ENCODE measurements at regions not wholly inside any gene's neighbourhood (a gene's known extent, or its start where the extent isn't known, plus 50 kb on each side); places are given as distances from the start of the nearest gene placed in this dataset.

- peaks cover 3% of the 10 kb centered on the region for H3K27me3 ChIP-seq (ENCODE audit: low read depth, low read length)
These were observed 72.5 kb downstream of the CXCL12 start for GRCh38 chr10:44312401-44312800.

DNA sequence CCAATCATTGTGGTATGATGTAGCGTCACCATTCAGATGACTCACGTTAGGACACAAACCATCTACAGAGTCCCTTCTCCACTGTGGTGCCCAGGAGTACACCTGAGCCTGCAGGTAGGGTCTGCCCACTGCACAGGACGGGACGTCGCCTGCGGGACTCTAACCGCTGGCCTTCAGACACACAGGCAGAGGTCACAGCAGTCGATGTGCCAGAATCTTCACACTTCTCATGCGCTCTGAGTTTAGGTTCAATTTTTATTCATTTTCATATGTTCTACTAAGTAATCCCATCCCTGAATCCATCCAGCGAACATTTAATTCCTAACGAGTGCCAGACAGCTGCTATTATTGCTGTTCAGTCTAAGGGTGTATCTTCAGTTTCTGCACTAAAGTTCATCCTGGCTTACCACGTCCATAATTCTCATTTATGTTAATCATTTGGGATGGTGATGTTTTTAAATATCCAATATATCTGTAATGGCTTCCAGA lies 73.3 kb downstream of the CXCL12 start:
- peaks cover 3% of the 10 kb centered on the region for H3K27me3 ChIP-seq (ENCODE audit: low read depth, low read length)
- peaks cover 0 to 11% of the 10 kb centered on the region in 2 donors for H3K4me1 ChIP-seq (ENCODE audit: control insufficient read depth in 1 of 2, insufficient read depth in 2 of 2, low read length in 2 of 2)
- peak overlapping the region in 1 of 2 donors; percentile 44 for H3K4me3 ChIP-seq (ENCODE audit: low read depth in 1 of 2, low read length in 2 of 2)
- no peaks in the 10 kb centered on the region for H3K36me3 ChIP-seq (ENCODE audit: control insufficient read depth in 1 of 2, insufficient read depth in 2 of 2, low read length in 2 of 2)
- no peaks in the 10 kb centered on the region for H3K9me3 ChIP-seq (ENCODE audit: control insufficient read depth in 1 of 2, low read length in 2 of 2)
- no peak overlapping the region for H3K27ac ChIP-seq (ENCODE audit: low read length)

More at GRCh38 chr10:44312401-44312800, 72.5 kb downstream of the CXCL12 start:
- Histone ChIP-seq H3K36me3 (ENCODE audit: control insufficient read depth in 1 of 2, insufficient read depth in 2 of 2, low read length in 2 of 2) (no peaks in the 10 kb centered on the region), H3K4me3 (ENCODE audit: low read depth in 1 of 2, low read length in 2 of 2) (no peak overlapping the region), H3K4me1 (ENCODE audit: control insufficient read depth in 1 of 2, insufficient read depth in 2 of 2, low read length in 2 of 2) (peaks cover 0 to 11% of the 10 kb centered on the region in 2 donors), H3K27ac (ENCODE audit: low read length) (no peak overlapping the region), H3K9me3 (ENCODE audit: control insufficient read depth in 1 of 2, low read length in 2 of 2) (no peaks in the 10 kb centered on the region)

DNA sequence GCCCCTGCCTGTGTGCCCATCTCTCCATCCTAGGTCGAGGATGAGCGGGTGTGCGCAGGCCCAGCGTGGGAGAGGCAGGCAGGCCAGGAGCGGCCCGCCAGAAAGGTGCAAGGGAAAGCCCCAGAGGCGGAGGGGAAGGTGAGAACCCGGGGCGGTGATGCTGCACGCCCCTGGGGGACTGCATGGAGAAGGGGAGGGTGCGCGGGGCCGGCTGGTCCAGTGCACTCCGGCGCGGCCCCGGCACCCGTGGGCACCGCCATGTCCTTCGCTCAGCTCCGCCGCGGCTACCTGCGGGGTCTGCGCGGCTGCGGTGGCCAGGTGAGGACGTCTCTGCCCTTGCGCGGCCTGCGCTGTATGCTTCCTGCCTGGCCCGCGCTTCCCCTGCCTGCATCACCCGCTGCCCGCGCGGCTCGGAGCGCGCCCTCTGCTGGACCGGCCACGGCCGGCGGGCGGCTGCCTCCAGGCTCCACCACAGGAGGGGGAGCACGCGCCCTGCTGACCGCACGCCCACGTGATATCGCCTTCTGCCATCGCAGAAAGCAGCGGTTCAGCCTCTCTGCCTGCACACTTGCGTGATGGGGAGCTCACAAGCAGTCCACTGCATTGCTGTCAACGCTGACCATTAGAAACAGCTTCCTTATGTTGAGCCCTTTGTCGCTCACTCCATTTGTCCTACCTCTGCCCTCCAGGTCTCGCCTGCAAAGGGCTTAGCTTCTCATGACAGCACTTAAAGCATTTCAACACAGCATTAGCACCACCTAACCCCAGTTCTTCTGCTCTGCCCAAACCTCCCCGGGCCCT lies 73.9 kb downstream of the CXCL12 start:
- Histone ChIP-seq H3K4me1 (ENCODE audit: control insufficient read depth in 1 of 2, insufficient read depth in 2 of 2, low read length in 2 of 2) (peaks cover 0 to 11% of the 10 kb centered on the region in 2 donors), H3K4me3 (ENCODE audit: low read depth in 1 of 2, low read length in 2 of 2) (peak overlapping the region in 1 of 2 donors; percentile 44), H3K27me3 (ENCODE audit: low read depth, low read length) (peaks cover 3% of the 10 kb centered on the region), H3K9me3 (ENCODE audit: control insufficient read depth in 1 of 2, low read length in 2 of 2) (no peaks in the 10 kb centered on the region), H3K27ac (ENCODE audit: low read length) (no peak overlapping the region), H3K36me3 (ENCODE audit: control insufficient read depth in 1 of 2, insufficient read depth in 2 of 2, low read length in 2 of 2) (no peaks in the 10 kb centered on the region)

DNA sequence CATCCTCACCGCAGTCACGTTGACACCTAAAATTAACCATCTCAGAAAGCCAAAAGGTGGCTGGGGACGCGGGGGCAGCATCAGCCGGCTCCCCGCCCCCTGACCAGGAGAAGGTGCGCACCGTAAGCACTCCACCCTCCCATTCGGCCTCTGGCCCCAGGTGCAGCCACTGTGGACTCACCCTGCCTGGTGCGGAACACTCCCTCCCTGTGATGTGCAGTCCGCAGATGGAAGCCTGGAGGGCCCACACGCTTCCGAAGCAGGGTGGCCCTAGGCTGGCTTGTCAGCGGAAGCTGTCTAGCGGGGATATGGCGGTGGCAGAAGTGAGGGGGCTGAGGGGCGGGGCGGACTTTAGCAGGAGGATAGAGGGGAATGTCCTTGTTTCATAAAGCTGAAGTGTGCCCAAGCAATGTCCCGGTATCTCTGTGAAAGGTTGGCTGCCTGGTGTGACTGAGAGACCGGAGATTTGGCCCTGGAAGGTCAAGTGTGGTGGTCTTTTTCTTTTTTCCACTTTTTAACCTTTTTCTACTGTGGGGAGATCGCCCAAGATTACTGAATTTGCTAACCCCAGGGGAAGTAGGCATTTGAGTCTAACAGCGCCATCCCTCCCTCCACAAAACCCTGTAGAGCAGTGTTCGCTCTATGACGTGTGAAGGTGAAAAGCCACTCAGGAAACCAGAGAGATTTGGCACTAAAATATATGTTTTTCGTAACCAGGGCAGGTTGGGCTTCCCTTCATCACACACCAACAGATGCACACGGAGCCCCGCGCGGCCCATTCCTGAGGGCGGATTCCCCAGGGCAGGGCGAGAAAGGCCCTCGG lies 74.7 kb downstream of the CXCL12 start:
- Histone ChIP-seq H3K4me1 (ENCODE audit: control insufficient read depth in 1 of 2, insufficient read depth in 2 of 2, low read length in 2 of 2) (peaks cover 0 to 11% of the 10 kb centered on the region in 2 donors), H3K36me3 (ENCODE audit: control insufficient read depth in 1 of 2, insufficient read depth in 2 of 2, low read length in 2 of 2) (no peaks in the 10 kb centered on the region), H3K27ac (ENCODE audit: low read length) (no peak overlapping the region), H3K27me3 (ENCODE audit: low read depth, low read length) (peaks cover 3% of the 10 kb centered on the region), H3K9me3 (ENCODE audit: control insufficient read depth in 1 of 2, low read length in 2 of 2) (no peaks in the 10 kb centered on the region), H3K4me3 (ENCODE audit: low read depth in 1 of 2, low read length in 2 of 2) (peak overlapping the region in 1 of 2 donors; percentile 44)

GRCh38 chr10:44309361-44309760 lies 75.5 kb downstream of the CXCL12 start:
- no peaks in the 10 kb centered on the region for H3K36me3 ChIP-seq (ENCODE audit: control insufficient read depth in 1 of 2, insufficient read depth in 2 of 2, low read length in 2 of 2)
- peaks cover 3% of the 10 kb centered on the region for H3K27me3 ChIP-seq (ENCODE audit: low read depth, low read length)
- H3K27ac ChIP-seq (ENCODE audit: low read length), result no peak overlapping the region
- H3K4me1 ChIP-seq (ENCODE audit: control insufficient read depth in 1 of 2, insufficient read depth in 2 of 2, low read length in 2 of 2), result peaks cover 0 to 11% of the 10 kb centered on the region in 2 donors
- H3K4me3 ChIP-seq (ENCODE audit: low read depth in 1 of 2, low read length in 2 of 2), result no peak overlapping the region
- H3K9me3 ChIP-seq (ENCODE audit: control insufficient read depth in 1 of 2, low read length in 2 of 2), result no peaks in the 10 kb centered on the region

DNA sequence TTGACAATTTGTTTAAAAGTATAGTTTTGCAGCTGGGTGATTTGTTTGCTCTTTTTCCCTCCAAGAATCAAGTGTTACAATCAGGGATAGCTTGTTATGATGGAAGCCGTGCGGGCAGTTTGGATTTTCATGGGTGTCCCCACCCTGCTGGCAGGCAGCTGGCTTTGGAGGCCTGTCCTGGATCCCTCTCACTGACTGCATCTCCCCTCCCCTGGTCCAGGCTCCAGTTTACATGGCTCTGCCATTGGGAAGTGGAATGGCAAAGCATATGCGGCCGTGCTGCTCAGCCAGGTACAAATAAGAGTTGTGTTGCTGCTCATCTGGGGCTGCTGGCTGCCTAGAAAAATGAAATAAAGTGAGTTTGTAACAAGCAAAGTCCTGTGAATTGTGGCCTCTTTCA lies 76.0 kb downstream of the CXCL12 start:
- Histone ChIP-seq H3K4me3 (ENCODE audit: low read depth in 1 of 2, low read length in 2 of 2) (no peak overlapping the region), H3K4me1 (ENCODE audit: control insufficient read depth in 1 of 2, insufficient read depth in 2 of 2, low read length in 2 of 2) (peaks cover 0 to 11% of the 10 kb centered on the region in 2 donors), H3K9me3 (ENCODE audit: control insufficient read depth in 1 of 2, low read length in 2 of 2) (no peaks in the 10 kb centered on the region), H3K27ac (ENCODE audit: low read length) (no peak overlapping the region), H3K36me3 (ENCODE audit: control insufficient read depth in 1 of 2, insufficient read depth in 2 of 2, low read length in 2 of 2) (no peaks in the 10 kb centered on the region), H3K27me3 (ENCODE audit: low read depth, low read length) (peaks cover 3% of the 10 kb centered on the region)

DNA sequence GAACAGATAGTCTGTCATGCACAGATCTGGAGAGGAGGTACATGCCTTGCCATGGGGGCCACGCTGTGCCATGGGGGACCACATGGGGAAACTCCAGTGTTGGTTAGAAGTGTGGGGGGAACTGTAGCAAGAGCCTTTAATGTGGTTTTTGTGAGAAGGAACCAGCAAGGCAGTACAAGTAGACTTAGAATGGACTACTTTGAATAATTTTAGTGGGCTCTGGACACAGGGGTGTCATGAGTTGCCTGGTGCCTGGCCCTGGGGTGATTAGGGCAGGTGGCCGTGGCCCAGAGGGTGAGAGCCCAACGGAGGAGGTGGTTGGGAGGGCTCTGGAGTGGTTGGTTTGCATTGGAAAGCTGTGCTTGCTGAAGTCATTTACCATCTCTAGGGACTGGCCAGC lies 77.2 kb downstream of the CXCL12 start:
- no peaks in the 10 kb centered on the region for H3K9me3 ChIP-seq (ENCODE audit: control insufficient read depth in 1 of 2, low read length in 2 of 2)
- no peaks in the 10 kb centered on the region for H3K36me3 ChIP-seq (ENCODE audit: control insufficient read depth in 1 of 2, insufficient read depth in 2 of 2, low read length in 2 of 2)
- H3K27me3 ChIP-seq (ENCODE audit: low read depth, low read length), result peaks cover 3% of the 10 kb centered on the region
- H3K27ac ChIP-seq (ENCODE audit: low read length), result no peak overlapping the region
- H3K4me3 ChIP-seq (ENCODE audit: low read depth in 1 of 2, low read length in 2 of 2), result no peak overlapping the region
- peaks cover 0 to 11% of the 10 kb centered on the region in 2 donors for H3K4me1 ChIP-seq (ENCODE audit: control insufficient read depth in 1 of 2, insufficient read depth in 2 of 2, low read length in 2 of 2)

DNA sequence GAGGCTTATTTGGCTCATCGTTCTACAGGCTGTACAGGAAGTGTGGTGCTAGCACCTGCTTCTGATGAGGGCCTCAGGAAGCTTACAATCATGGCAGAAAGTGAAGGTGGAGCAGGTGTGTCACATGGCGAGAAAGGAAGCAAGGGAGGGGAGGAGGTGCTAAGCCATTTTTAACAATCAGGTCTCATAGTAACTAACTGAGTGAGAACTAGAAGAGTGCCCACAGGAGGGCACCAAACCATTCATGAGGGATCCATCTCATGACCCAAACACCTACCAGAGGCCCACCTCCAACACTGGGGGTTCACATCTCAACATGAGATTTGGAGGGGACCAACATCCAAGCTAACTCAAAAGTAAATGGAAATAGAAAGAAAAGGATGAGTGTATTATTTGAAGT lies 78.1 kb downstream of the CXCL12 start:
- H3K27ac ChIP-seq (ENCODE audit: low read length), result no peak overlapping the region
- H3K9me3 ChIP-seq (ENCODE audit: control insufficient read depth in 1 of 2, low read length in 2 of 2), result no peaks in the 10 kb centered on the region
- peaks cover 3% of the 10 kb centered on the region for H3K27me3 ChIP-seq (ENCODE audit: low read depth, low read length)
- no peak overlapping the region for H3K4me3 ChIP-seq (ENCODE audit: low read depth in 1 of 2, low read length in 2 of 2)
- H3K36me3 ChIP-seq (ENCODE audit: control insufficient read depth in 1 of 2, insufficient read depth in 2 of 2, low read length in 2 of 2), result no peaks in the 10 kb centered on the region
- H3K4me1 ChIP-seq (ENCODE audit: control insufficient read depth in 1 of 2, insufficient read depth in 2 of 2, low read length in 2 of 2), result peaks cover 0 to 11% of the 10 kb centered on the region in 2 donors

- Histone ChIP-seq H3K27me3 (ENCODE audit: low read depth, low read length) (peaks cover under 1% of the 10 kb centered on the region), H3K4me1 (ENCODE audit: control insufficient read depth in 1 of 2, insufficient read depth in 2 of 2, low read length in 2 of 2) (peaks cover 0 to 7% of the 10 kb centered on the region in 2 donors), H3K9me3 (ENCODE audit: control insufficient read depth in 1 of 2, low read length in 2 of 2) (no peaks in the 10 kb centered on the region), H3K4me3 (ENCODE audit: low read depth in 1 of 2, low read length in 2 of 2) (no peak overlapping the region), H3K27ac (ENCODE audit: low read length) (no peak overlapping the region), H3K36me3 (ENCODE audit: control insufficient read depth in 1 of 2, insufficient read depth in 2 of 2, low read length in 2 of 2) (no peaks in the 10 kb centered on the region)
These were observed 78.7 kb downstream of the CXCL12 start for GRCh38 chr10:44306147-44306710.

DNA sequence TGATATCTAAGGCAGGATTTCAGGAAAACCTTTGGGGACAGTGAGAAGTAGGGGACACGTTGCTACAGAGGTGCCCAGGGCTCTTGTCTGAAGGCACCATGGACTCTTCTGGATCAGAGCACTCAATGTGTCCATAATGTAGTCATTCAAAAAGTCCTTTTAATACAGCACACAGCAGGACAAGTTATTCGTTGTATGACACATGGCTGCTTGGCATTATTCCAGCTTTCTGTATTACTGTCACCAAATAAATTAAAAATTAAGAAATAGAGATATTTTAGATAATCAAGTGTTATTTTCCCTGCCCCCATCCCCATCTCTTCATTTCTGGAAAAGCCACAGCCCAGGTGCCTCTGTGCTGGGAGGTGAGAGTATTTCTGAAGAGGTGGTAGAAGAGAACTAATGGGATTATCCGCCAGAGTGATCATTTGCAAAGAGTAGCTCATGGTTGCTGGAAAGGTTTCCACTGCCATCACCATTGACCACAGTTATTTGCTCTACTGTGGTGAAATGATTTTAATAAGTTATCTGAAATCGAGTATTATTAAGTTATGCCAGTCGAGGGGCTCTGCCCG lies 83.0 kb downstream of the CXCL12 start:
- Histone ChIP-seq H3K36me3 (ENCODE audit: control insufficient read depth in 1 of 2, insufficient read depth in 2 of 2, low read length in 2 of 2) (no peaks in the 10 kb centered on the region), H3K9me3 (ENCODE audit: control insufficient read depth in 1 of 2, low read length in 2 of 2) (no peaks in the 10 kb centered on the region), H3K4me3 (ENCODE audit: low read depth in 1 of 2, low read length in 2 of 2) (no peak overlapping the region), H3K27me3 (ENCODE audit: low read depth, low read length) (no peaks in the 10 kb centered on the region), H3K4me1 (ENCODE audit: control insufficient read depth in 1 of 2, insufficient read depth in 2 of 2, low read length in 2 of 2) (no peaks in the 10 kb centered on the region), H3K27ac (ENCODE audit: low read length) (no peak overlapping the region)
